H1 (cell line): ENCODE measurements at regions not wholly inside any gene's neighbourhood (a gene's known extent, or its start where the extent isn't known, plus 50 kb on each side); places are given as distances from the start of the nearest gene placed in this dataset.
A peak's percentile ranks its signal among the peaks of the same experiment; 100 is the strongest.

ENCODE experiments used
- CTCF ChIA-PET: fragments of 300-600 bp; sonication (Branson Sonifier 250); formaldehyde crosslinking; loops from one replicate; lab custom pipeline; 2021; ENCODE audit not compliant: partially characterized antibody; lab: Charles Lee
- POLR2A ChIA-PET: fragments of 300-600 bp; sonication (Branson Sonifier 250); formaldehyde crosslinking; loops from one replicate; lab custom pipeline; 2021; ENCODE audit warnings: inconsistent platforms; ENCODE audit not compliant: partially characterized antibody; lab: Charles Lee
- DNase-seq, 2 experiments: peaks; one replicate each; pipeline versions ENCODE4 v3.0.0 to v3.0.0-alpha.2; 2010 to 2022; ENCODE audit warnings: low spot score in 2 of 2, low read depth in 1 of 2, mixed read lengths in 1 of 2
- FAIRE-seq: peaks from 2 replicates; lab custom pipeline; 2011; peaks lifted over from hg19 to GRCh38; lab: Jason Lieb, UNC
- H2AFZ ChIP-seq: 2 replicates; pipeline ENCODE4 v1.8.1; 2012; ENCODE audit warnings: low read length, inconsistent platforms
- H2AK5ac ChIP-seq: 2 replicates; pipeline ENCODE4 v1.6.1; 2013; ENCODE audit warnings: low read depth, low read length
- H2BK120ac ChIP-seq: replicated peaks from 2 replicates; pipeline ENCODE3; 2013; ENCODE audit warnings: low read depth, low read length, inconsistent platforms
- H2BK12ac ChIP-seq: 2 replicates; pipeline ENCODE4 v1.6.1; 2013; ENCODE audit warnings: low read depth, low read length
- H2BK15ac ChIP-seq: 2 replicates; pipeline ENCODE4 v1.6.1; 2013; ENCODE audit warnings: low read length
- H2BK20ac ChIP-seq: 2 replicates; pipeline ENCODE4 v1.6.1; 2013; ENCODE audit warnings: low read length
- H2BK5ac ChIP-seq: 2 replicates; pipeline ENCODE4 v1.6.1; 2013; ENCODE audit warnings: low read depth, low read length
- H3K14ac ChIP-seq: 2 replicates; pipeline ENCODE4 v1.6.1; 2013; ENCODE audit warnings: inconsistent platforms; ENCODE audit not compliant: insufficient read length
- H3K18ac ChIP-seq: 2 replicates; pipeline ENCODE4 v1.6.1; 2013; ENCODE audit warnings: low read length; ENCODE audit errors: extremely low read depth
- H3K23ac ChIP-seq: 2 replicates; pipeline ENCODE4 v1.6.1; 2013; ENCODE audit warnings: inconsistent platforms; ENCODE audit not compliant: insufficient read length
- H3K23me2 ChIP-seq: 2 replicates; pipeline ENCODE4 v1.6.1; 2013; ENCODE audit warnings: low read depth, low read length
- H3K27ac ChIP-seq: 2 replicates; pipeline ENCODE4 v1.6.1; 2011; ENCODE audit warnings: low read depth, low read length, inconsistent platforms
- H3K27me3 ChIP-seq, 4 experiments: replicated peaks in 1 of 4; 1 replicate in 1 of 4; 2 replicates in 3 of 4; pipeline versions ENCODE4 v1.6.1 to v1.8.1; 2011 to 2013; ENCODE audit warnings: low read length in 3 of 4, mild to moderate bottlenecking in 3 of 4, inconsistent platforms in 2 of 4, mixed read lengths in 2 of 4, moderate library complexity in 1 of 4; ENCODE audit not compliant: control insufficient read depth in 3 of 4, insufficient read depth in 3 of 4; ENCODE audit errors: extremely low read depth in 1 of 4
- H3K36me3 ChIP-seq, 4 experiments: 2 replicates each; pipeline versions ENCODE4 v1.6.1 to v1.8.1; 2011 to 2013; ENCODE audit warnings: mild to moderate bottlenecking in 4 of 4, low read length in 3 of 4, moderate library complexity in 2 of 4, control low read depth in 1 of 4, inconsistent platforms in 1 of 4; ENCODE audit not compliant: insufficient read depth in 4 of 4, control insufficient read depth in 2 of 4
- H3K4ac ChIP-seq: replicated peaks from 2 replicates; pipeline ENCODE3; 2013; ENCODE audit warnings: low read length, low read depth, mixed read lengths, inconsistent platforms; ENCODE audit not compliant: insufficient read length
- H3K4me1 ChIP-seq, 4 experiments: replicated peaks in 1 of 4; 1 replicate in 1 of 4; 2 replicates in 3 of 4; pipeline versions ENCODE4 v1.6.1 to v1.8.1; 2011 to 2013; ENCODE audit warnings: low read length in 3 of 4, inconsistent platforms in 2 of 4, mixed read lengths in 1 of 4; ENCODE audit not compliant: insufficient read depth in 4 of 4, control insufficient read depth in 3 of 4
- H3K4me2 ChIP-seq, 2 experiments: 2 replicates each; pipeline versions ENCODE4 v1.6.1 to v1.8.1; 2011 to 2013; ENCODE audit warnings: low read depth in 2 of 2, low read length in 2 of 2, control low read depth in 1 of 2, inconsistent platforms in 1 of 2, mild to moderate bottlenecking in 1 of 2; ENCODE audit not compliant: insufficient read depth in 1 of 2
- H3K4me3 ChIP-seq, 4 experiments: fragments of 200-600, 300-600 bp in 1 of 4; sonication (generic), shearing (Covaris generic), sonication (Bioruptor Twin) in 1 of 4; 2 replicates each; pipeline versions ENCODE4 v1.5.1 to v1.8.1; 2011 to 2016; ENCODE audit warnings: low read length in 4 of 4, low read depth in 3 of 4, control low read depth in 2 of 4, inconsistent platforms in 2 of 4, mild to moderate bottlenecking in 2 of 4, mixed read lengths in 1 of 4, moderate library complexity in 1 of 4; ENCODE audit not compliant: insufficient read depth in 2 of 4; ENCODE audit errors: extremely low read depth in 1 of 4
- H3K56ac ChIP-seq: replicated peaks from 2 replicates; pipeline ENCODE3; 2013; ENCODE audit warnings: low read depth, mild to moderate bottlenecking, mixed read lengths, low read length, inconsistent platforms; ENCODE audit not compliant: insufficient read length
- H3K79me1 ChIP-seq: 2 replicates; pipeline ENCODE4 v1.6.1; 2013; ENCODE audit warnings: low read depth, low read length, control low read depth
- H3K79me2 ChIP-seq, 2 experiments: 2 replicates each; pipeline versions ENCODE4 v1.6.1 to v1.8.1; 2012 to 2013; ENCODE audit warnings: low read length in 2 of 2, mild to moderate bottlenecking in 2 of 2, inconsistent platforms in 1 of 2; ENCODE audit not compliant: insufficient read depth in 2 of 2, control insufficient read depth in 1 of 2
- H3K9ac ChIP-seq, 4 experiments: replicated peaks in 1 of 4; 1 replicate in 1 of 4; 2 replicates in 3 of 4; pipeline versions ENCODE4 v1.6.1 to v1.8.1; 2011 to 2013; ENCODE audit warnings: low read depth in 3 of 4, low read length in 3 of 4, control low read depth in 2 of 4, mild to moderate bottlenecking in 2 of 4, moderate library complexity in 2 of 4, inconsistent platforms in 1 of 4; ENCODE audit errors: extremely low read depth in 1 of 4
- H3K9me3 ChIP-seq, 2 experiments: 2 replicates each; pipeline versions ENCODE4 v1.6.1 to v1.8.1; 2012 to 2013; ENCODE audit warnings: mild to moderate bottlenecking in 2 of 2, moderate library complexity in 2 of 2, control low read depth in 1 of 2, inconsistent platforms in 1 of 2, low read depth in 1 of 2, low read length in 1 of 2, mixed read lengths in 1 of 2; ENCODE audit not compliant: insufficient read depth in 2 of 2
- H4K20me1 ChIP-seq, 2 experiments: replicated peaks in 1 of 2; 2 replicates each; pipeline versions ENCODE3 to v1.8.1; 2011 to 2013; ENCODE audit warnings: inconsistent platforms in 2 of 2, low read length in 2 of 2, mild to moderate bottlenecking in 1 of 2; ENCODE audit not compliant: insufficient read depth in 2 of 2, control insufficient read depth in 1 of 2
- H4K5ac ChIP-seq: 2 replicates; pipeline ENCODE4 v1.6.1; 2013; ENCODE audit warnings: low read length, low read depth, mixed read lengths, inconsistent platforms; ENCODE audit not compliant: insufficient read length
- H4K8ac ChIP-seq: 2 replicates; pipeline ENCODE4 v1.8.0; 2013; ENCODE audit warnings: mild to moderate bottlenecking, moderate library complexity, low read length, inconsistent platforms; ENCODE audit not compliant: insufficient read depth; ENCODE audit errors: extremely low read depth
- H4K91ac ChIP-seq: replicated peaks from 2 replicates; pipeline ENCODE3; 2013; ENCODE audit warnings: low read length, mixed read lengths, inconsistent platforms; ENCODE audit not compliant: insufficient read length
- CBX5 ChIP-seq: fragments of 300-800, 300-1000 bp; sonication (generic); IDR thresholded peaks from 2 replicates; pipeline ENCODE4 v1.7.1; 2016; ENCODE audit warnings: antibody characterized with exemption, low read length, low read depth
- CTCF ChIP-seq, 3 experiments: IDR thresholded peaks; 1 replicate in 2 of 3; 2 replicates in 1 of 3; pipeline versions ENCODE4 v1.5.1 to v1.6.1; 2011; ENCODE audit warnings: low read length in 3 of 3, mild to moderate bottlenecking in 3 of 3, inconsistent platforms in 2 of 3, low read depth in 1 of 3, moderate library complexity in 1 of 3; ENCODE audit not compliant: insufficient read depth in 1 of 3; ENCODE audit errors: control extremely low read depth in 1 of 3
- EP300 ChIP-seq, 2 experiments: IDR thresholded peaks; 1 replicate in 1 of 2; 2 replicates in 1 of 2; pipeline ENCODE4 v1.6.1; 2011 to 2012; ENCODE audit warnings: low read depth in 2 of 2, low read length in 2 of 2, mild to moderate bottlenecking in 2 of 2, borderline replicate concordance in 1 of 2, inconsistent platforms in 1 of 2, moderate library complexity in 1 of 2
- EZH2 ChIP-seq: fragments of 200-600 bp; sonication (generic); IDR thresholded peaks from 2 replicates; pipeline ENCODE4 v1.7.1; 2012; ENCODE audit warnings: low read depth, mild to moderate bottlenecking, moderate library complexity, low read length, inconsistent platforms; ENCODE audit not compliant: severe bottlenecking
- JUND ChIP-seq: IDR thresholded peaks from 2 replicates; pipeline ENCODE4 v1.6.1; 2011; ENCODE audit warnings: mild to moderate bottlenecking, improper control_type of control experiment, low read length
- WGBS, 2 experiments: shearing (Covaris generic) in 1 of 2; methylation state at CpG; one replicate each; pipeline versions ENCODE4 v1.1.6 to v1.1.7; 2013 to 2015; ENCODE audit warnings: low lambda C conversion rate in 2 of 2, mixed read lengths in 2 of 2, inconsistent platforms in 1 of 2, low coverage in 1 of 2, missing lambda C conversion rate in 1 of 2; ENCODE audit not compliant: insufficient replicate concordance in 2 of 2, insufficient coverage in 1 of 2, insufficient read length in 1 of 2; ENCODE audit errors: extremely low coverage in 1 of 2, missing lambda C conversion rate in 1 of 2; 5-methylcytosine and 5-hydroxymethylcytosine counted together

GRCh38 chr15:81442454-81442853 is 68.4 kb upstream of the TMC3 start:
- CTCF ChIA-PET, result no interaction called here
- no peak overlapping the region for H3K14ac ChIP-seq
- POLR2A ChIA-PET, result no interaction called here
- H3K23me2 ChIP-seq, result no peaks in the 10 kb centered on the region
- H4K5ac ChIP-seq, result no peak overlapping the region
- H3K18ac ChIP-seq, result no peak overlapping the region
- no peaks in the 10 kb centered on the region for H3K79me1 ChIP-seq
- no peak overlapping the region for H3K9ac ChIP-seq
- H4K8ac ChIP-seq, result no peak overlapping the region
- peaks cover 0 to 1% (median 0%) of the 10 kb centered on the region in 4 experiments; a peak in 1 of 7 replicates for H3K27me3 ChIP-seq
- H2BK12ac ChIP-seq, result peak overlapping the region; percentile 93
- 0 out of 2 replicates have a peak overlapping the region, but pooled peaks have one; percentile 38 for H2BK5ac ChIP-seq
- peaks cover 0 to 7% of the 10 kb centered on the region in 2 experiments; a peak in 3 of 4 replicates for H3K9me3 ChIP-seq
- H2AFZ ChIP-seq, result no peak overlapping the region
- H2BK20ac ChIP-seq, result 0 out of 2 replicates have a peak overlapping the region, but pooled peaks have one; percentile 56
- WGBS, 2 experiments, result 94% methylated on average over 1 of the region's 1 CpG; no CpG with 5 or more reads in 1 of the 2 experiments
- no peaks in the 10 kb centered on the region for H4K20me1 ChIP-seq
- no peak overlapping the region for H3K56ac ChIP-seq
- H3K4ac ChIP-seq, result no peak overlapping the region
- H2BK15ac ChIP-seq, result no peak overlapping the region
- no peak for FAIRE-seq
- H3K36me3 ChIP-seq, result no peaks in the 10 kb centered on the region
- DNase-seq, result no peak
- H4K91ac ChIP-seq, result no peak overlapping the region
- no peak overlapping the region for H3K23ac ChIP-seq
- H3K79me2 ChIP-seq, result no peaks in the 10 kb centered on the region
- H2BK120ac ChIP-seq, result peak overlapping the region; percentile 79
- H3K4me3 ChIP-seq, result no peak overlapping the region
- H3K27ac ChIP-seq, result no peak overlapping the region
- H2AK5ac ChIP-seq, result no peak overlapping the region
- H3K4me1 ChIP-seq, result peaks cover 0 to 9% (median 3%) of the 10 kb centered on the region in 4 experiments; a peak in 2 of 7 replicates
- H3K4me2 ChIP-seq, result peak overlapping the region in 1 of 2 experiments; percentile 40; a peak in 2 of 4 replicates
- TF ChIP-seq EZH2 (no peak), CTCF (IDR thresholded peaks at IDR 0.05; ENCODE audit: control extremely low read depth in 1 of 3, insufficient read depth in 1 of 3, low read depth in 1 of 3, low read length in 3 of 3) (no peak), JUND (no peak), EP300 (IDR thresholded peaks at IDR 0.05; ENCODE audit: borderline replicate concordance in 1 of 2, low read depth in 2 of 2, low read length in 2 of 2) (no peak), CBX5 (no peak)
